ENCODE measurements at regions not wholly inside any gene's neighbourhood (a gene's known extent, or its start where the extent isn't known, plus 50 kb on each side); places are given as distances from the start of the nearest gene placed in this dataset.
A peak's percentile ranks its signal among the peaks of the same experiment; 100 is the strongest.
"Not testable (repeated sequence)": the region's sequence is repeated elsewhere in the genome, so short reads cannot be mapped to it uniquely, and the experiment has no call there.

- intact Hi-C loops (cut with DNase I): no loop called here
These were observed 250.8 kb upstream of the SFRP2 start for GRCh38 chr4:154039435-154040343.

GRCh38 chr4:154036856-154037255 is 248.0 kb upstream of the SFRP2 start:
- intact Hi-C loops (cut with DNase I): no loop called here
- DNase-seq (ENCODE audit: low spot score): no peak

More at GRCh38 chr4:154039435-154040343, 250.8 kb upstream of the SFRP2 start:
- DNase-seq (ENCODE audit: low spot score): no peak

GRCh38 chr4:154035341-154035740 is 246.5 kb upstream of the SFRP2 start:
- intact Hi-C loops (cut with DNase I): no loop called here
- DNase-seq (ENCODE audit: low spot score): no peak

GRCh38 chr4:154033921-154034320 is 245.0 kb upstream of the SFRP2 start:
- DNase-seq (ENCODE audit: low spot score): no peak
- intact Hi-C loops (cut with DNase I): no loop called here

- no peak for DNase-seq (ENCODE audit: low spot score)
- intact Hi-C loops (cut with DNase I): no loop called here
These were observed 244.0 kb upstream of the SFRP2 start for GRCh38 chr4:154032914-154033313.

GRCh38 chr4:154030746-154031145 is 241.9 kb upstream of the SFRP2 start:
- intact Hi-C loops (cut with DNase I): no loop called here
- DNase-seq (ENCODE audit: low spot score): no peak

GRCh38 chr4:154030152-154030551 is 241.3 kb upstream of the SFRP2 start:
- no peak for DNase-seq (ENCODE audit: low spot score)
- intact Hi-C loops (cut with DNase I): no loop called here

GRCh38 chr4:154029171-154029570 is 240.3 kb upstream of the SFRP2 start:
- intact Hi-C loops (cut with DNase I): no loop called here
- no peak for DNase-seq (ENCODE audit: low spot score)

GRCh38 chr4:154025110-154025509 is 236.2 kb upstream of the SFRP2 start:
- intact Hi-C loops (cut with DNase I): no loop called here
- no peak for DNase-seq (ENCODE audit: low spot score)

- no peak for DNase-seq (ENCODE audit: low spot score)
- intact Hi-C loops (cut with DNase I): no loop called here
These were observed 235.3 kb upstream of the SFRP2 start for GRCh38 chr4:154024097-154024694.

GRCh38 chr4:154023671-154024070 is 234.8 kb upstream of the SFRP2 start:
- intact Hi-C loops (cut with DNase I); DNase-seq (ENCODE audit: low spot score): not testable (repeated sequence)

- DNase-seq (ENCODE audit: low spot score): no peak
- intact Hi-C loops (cut with DNase I): no loop called here
These were observed 230.9 kb upstream of the SFRP2 start for GRCh38 chr4:154019811-154020210.

GRCh38 chr4:154018659-154019058 is 229.8 kb upstream of the SFRP2 start:
- intact Hi-C loops (cut with DNase I): no loop called here
- DNase-seq (ENCODE audit: low spot score): no peak

GRCh38 chr4:154015578-154015977 is 226.7 kb upstream of the SFRP2 start:
- intact Hi-C loops (cut with DNase I): no loop called here
- no peak for DNase-seq (ENCODE audit: low spot score)

GRCh38 chr4:154014407-154015321 is 225.8 kb upstream of the SFRP2 start:
- DNase-seq (ENCODE audit: low spot score): no peak
- intact Hi-C loops (cut with DNase I): no loop called here

- DNase-seq (ENCODE audit: low spot score): no peak
- intact Hi-C loops (cut with DNase I): no loop called here
These were observed 224.7 kb upstream of the SFRP2 start for GRCh38 chr4:154013576-154013975.

GRCh38 chr4:154010371-154010770 is 221.5 kb upstream of the SFRP2 start:
- peak; percentile 80 for DNase-seq (ENCODE audit: low spot score)
- intact Hi-C loops (cut with DNase I): no loop called here

GRCh38 chr4:154009788-154010187 is 220.9 kb upstream of the SFRP2 start:
- no peak for DNase-seq (ENCODE audit: low spot score)
- intact Hi-C loops (cut with DNase I): no loop called here

GRCh38 chr4:154009191-154009590 is 220.3 kb upstream of the SFRP2 start:
- no peak for DNase-seq (ENCODE audit: low spot score)
- intact Hi-C loops (cut with DNase I): no loop called here

GRCh38 chr4:154005171-154005520 is 216.3 kb upstream of the SFRP2 start:
- intact Hi-C loops (cut with DNase I): no loop called here
- DNase-seq (ENCODE audit: low spot score): no peak
